ENCODE measurements at regions not wholly inside any gene's neighbourhood (a gene's known extent, or its start where the extent isn't known, plus 50 kb on each side); places are given as distances from the start of the nearest gene placed in this dataset.

DNA sequence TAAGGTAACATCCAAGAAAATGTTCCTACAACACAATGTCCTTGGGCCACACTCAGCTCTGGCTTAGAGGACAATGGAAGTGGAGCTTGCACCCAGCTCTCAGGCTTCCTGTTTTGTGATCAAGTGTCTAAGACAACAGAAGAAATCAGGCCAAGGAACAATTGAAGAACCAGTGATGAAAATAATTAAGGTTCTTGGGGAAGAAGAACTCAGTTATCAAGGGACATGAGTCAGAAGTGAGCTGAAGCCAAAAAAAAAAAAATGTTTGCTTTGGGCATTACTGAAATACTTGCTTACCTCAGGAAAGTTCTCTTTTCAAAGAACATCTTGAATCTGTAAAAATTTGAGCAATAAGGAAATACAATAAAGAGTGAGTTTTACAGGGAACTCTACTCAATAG, 299.0 kb downstream of the FBXO15 start:
- no peak overlapping the region for H3K4me3 ChIP-seq (ENCODE audit: low read depth, low read length)
- TF ChIP-seq, protein P1, sequence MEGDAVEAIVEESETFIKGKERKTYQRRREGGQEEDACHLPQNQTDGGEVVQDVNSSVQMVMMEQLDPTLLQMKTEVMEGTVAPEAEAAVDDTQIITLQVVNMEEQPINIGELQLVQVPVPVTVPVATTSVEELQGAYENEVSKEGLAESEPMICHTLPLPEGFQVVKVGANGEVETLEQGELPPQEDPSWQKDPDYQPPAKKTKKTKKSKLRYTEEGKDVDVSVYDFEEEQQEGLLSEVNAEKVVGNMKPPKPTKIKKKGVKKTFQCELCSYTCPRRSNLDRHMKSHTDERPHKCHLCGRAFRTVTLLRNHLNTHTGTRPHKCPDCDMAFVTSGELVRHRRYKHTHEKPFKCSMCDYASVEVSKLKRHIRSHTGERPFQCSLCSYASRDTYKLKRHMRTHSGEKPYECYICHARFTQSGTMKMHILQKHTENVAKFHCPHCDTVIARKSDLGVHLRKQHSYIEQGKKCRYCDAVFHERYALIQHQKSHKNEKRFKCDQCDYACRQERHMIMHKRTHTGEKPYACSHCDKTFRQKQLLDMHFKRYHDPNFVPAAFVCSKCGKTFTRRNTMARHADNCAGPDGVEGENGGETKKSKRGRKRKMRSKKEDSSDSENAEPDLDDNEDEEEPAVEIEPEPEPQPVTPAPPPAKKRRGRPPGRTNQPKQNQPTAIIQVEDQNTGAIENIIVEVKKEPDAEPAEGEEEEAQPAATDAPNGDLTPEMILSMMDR (IDR thresholded peaks at IDR 0.05; ENCODE audit: low read depth, low read length), result no peak

DNA sequence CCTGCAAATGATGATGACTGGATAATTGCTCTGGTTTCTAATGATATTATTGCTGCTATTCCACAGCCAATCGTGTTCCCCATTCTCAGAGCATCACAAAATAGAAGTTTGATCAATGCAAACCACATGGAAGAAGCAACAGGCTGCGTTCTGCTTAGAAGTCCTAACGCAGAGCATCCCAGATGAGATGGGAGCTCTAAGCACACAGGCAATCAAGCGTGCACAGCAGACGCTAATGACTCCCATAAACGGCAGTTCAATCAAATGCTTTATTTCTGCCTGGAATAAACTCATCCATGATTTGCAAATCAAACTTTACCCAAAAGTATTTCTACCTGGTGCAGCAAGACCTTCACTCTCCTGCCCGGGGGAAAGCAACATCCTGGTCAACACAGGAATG, 304.2 kb downstream of the FBXO15 start:
- H3K4me3 ChIP-seq (ENCODE audit: low read depth, low read length), result no peak overlapping the region
- TF ChIP-seq, protein P1 (IDR thresholded peaks at IDR 0.05; ENCODE audit: low read depth, low read length), result no peak

DNA sequence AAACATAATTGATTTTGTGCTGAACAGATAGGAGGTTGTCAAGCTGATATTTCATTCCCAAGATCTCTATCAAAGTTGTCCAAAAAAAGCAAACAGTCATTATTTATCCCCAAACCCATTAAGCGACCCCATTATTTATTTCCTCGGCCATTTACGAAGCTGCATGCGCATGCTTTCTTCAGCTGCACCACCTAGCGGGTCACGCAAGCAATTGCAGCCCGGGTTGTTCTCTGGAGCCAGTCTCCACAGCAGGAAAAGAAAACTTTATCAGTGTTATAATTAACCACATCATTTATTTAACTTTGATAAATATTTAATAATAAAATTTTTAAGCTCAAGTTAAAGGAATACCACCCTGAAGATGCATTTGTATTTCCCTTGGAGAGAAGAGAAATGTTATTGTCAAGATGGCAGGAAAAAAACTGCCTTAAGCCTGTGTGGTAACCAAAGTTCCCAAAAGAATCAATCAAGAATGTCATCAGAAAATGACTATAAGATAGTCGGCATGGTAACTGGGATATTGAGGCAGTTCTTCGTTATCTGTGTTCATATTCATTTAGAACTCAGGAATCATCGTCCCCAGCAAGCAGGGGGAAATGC, 304.7 kb downstream of the FBXO15 start:
- TF ChIP-seq, protein P1 (IDR thresholded peaks at IDR 0.05; ENCODE audit: low read depth, low read length), result peak; percentile 99
- peak overlapping the region; percentile 23; the same call in 1 of the 2 replicates for H3K4me3 ChIP-seq (ENCODE audit: low read depth, low read length)

DNA sequence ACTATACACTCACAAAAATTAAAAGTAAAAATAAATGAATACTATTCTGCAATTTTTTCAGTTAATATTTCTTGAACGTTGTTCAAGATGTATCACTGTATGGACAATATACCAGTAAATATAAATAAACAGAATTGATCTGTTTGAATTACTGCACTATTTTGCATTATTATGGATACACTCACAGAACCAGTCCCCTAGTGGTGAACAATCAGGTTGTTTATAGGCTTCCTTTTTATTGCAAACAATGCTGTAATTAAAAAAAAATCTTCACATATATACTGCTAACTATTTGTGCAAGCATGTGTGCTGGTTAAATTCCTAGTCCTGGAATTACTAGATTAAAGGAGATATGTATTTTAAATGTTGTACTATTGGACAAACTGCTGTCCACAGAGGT, 306.0 kb downstream of the FBXO15 start:
- TF ChIP-seq, protein P1 (IDR thresholded peaks at IDR 0.05; ENCODE audit: low read depth, low read length), result no peak

DNA sequence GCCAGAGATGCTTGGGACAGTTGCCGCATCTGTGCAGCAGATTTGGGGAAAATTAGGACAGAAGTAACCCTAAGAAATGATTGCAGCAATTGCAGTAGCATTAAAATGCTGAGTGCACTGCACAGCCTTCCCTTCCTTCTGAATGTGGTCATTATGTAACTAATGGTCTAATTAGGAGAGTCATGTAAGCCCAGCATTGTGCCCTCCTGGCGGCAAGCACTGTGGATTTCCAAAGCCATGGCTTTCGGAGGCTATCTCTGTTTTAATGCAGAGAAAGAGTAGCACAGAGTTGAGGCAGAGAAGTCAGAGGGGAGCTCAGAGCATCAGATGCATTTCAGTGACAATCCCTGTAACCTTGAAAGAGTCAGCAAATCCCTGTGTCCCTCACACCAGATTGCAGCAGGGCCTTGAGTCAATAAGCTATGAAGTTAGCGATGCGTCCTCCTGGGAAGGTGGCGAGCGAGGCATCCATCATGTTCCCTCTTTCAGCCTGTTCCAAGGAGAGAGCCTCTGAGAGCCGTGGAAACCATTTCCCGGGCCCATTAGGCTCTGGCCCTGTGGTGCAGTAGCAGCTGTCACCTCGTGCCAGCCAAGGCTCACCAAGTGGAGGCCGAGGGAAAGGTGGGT, 307.2 kb downstream of the FBXO15 start:
- TF ChIP-seq, protein P1 (IDR thresholded peaks at IDR 0.05; ENCODE audit: low read depth, low read length), result no peak
- no peak overlapping the region for H3K4me3 ChIP-seq (ENCODE audit: low read depth, low read length)

More for the DNA sequence above, 306.0 kb downstream of the FBXO15 start:
- H3K4me3 ChIP-seq (ENCODE audit: low read depth, low read length), result no peak overlapping the region

DNA sequence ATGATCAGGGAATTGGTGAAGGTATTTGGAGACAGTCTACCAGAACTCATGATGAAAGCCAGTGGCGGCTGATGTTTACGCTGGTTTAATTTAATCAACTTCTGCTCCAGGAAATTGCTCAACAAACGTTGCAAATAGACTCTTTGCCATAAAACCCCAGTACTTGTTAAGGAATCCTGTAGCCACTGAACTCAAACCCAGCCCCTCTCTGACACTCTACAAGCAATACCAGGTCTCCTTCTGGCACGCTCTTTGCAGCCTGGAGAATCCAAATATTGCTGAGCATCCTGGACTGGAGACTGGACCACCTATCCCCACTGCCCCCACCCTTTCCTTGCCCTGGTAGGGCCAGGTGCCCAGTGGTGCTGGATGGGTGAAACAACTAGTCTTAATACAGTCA, 308.2 kb downstream of the FBXO15 start:
- H3K4me3 ChIP-seq (ENCODE audit: low read depth, low read length), result no peak overlapping the region
- TF ChIP-seq, protein P1 (IDR thresholded peaks at IDR 0.05; ENCODE audit: low read depth, low read length), result no peak

DNA sequence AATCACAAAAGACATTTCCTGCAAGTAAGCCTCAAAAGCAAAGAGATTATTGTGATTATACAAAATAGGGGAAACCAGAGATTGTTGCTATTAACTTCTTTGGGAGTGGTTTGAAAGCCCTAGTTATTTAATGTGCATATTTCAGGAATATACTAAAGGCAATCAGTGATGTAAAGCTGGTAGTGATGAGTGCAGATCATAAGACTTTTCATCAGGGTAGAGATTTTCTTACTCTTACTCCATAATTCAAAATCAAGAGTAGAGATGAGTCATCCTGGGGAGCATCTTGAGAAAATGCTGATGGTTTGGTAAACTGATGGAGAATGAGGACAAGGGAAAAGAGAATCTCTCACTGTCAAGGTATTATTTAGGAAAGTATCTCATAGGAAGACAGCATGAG, 309.5 kb downstream of the FBXO15 start:
- TF ChIP-seq, protein P1 (IDR thresholded peaks at IDR 0.05; ENCODE audit: low read depth, low read length), result no peak
- no peak overlapping the region for H3K4me3 ChIP-seq (ENCODE audit: low read depth, low read length)

All from WI38 (cell line).